Ovary (tissue), 7 donors: ENCODE measurements at regions not wholly inside any gene's neighbourhood (a gene's known extent, or its start where the extent isn't known, plus 50 kb on each side); places are given as distances from the start of the nearest gene placed in this dataset.

Experiments used
- DNase-seq, 5 donors: peaks; one replicate each; pipeline ENCODE4 v3.0.0-alpha.2; 2019 to 2020
- H3K27ac ChIP-seq, 2 donors: fragments of 200-600 bp; one replicate each; pipeline versions ENCODE4 v1.5.1 to v1.8.0; 2019 to 2022
- H3K27me3 ChIP-seq: fragments of 200-600 bp; one replicate; pipeline ENCODE4 v1.8.0; 2022
- H3K36me3 ChIP-seq: fragments of 200-600 bp; sonication (generic); one replicate; pipeline ENCODE4 v1.5.1; 2019
- H3K4me1 ChIP-seq: one replicate; pipeline ENCODE4 v1.8.1; 2013; ENCODE audit warnings: mild to moderate bottlenecking, moderate library complexity; ENCODE audit not compliant: insufficient read depth
- H3K4me3 ChIP-seq: fragments of 200-600 bp; sonication (generic); one replicate; pipeline ENCODE4 v1.5.1; 2017
- H3K9me3 ChIP-seq, 2 donors: fragments of 200-600 bp in 1 of 2; sonication (generic) in 1 of 2; one replicate each; pipeline versions ENCODE4 v1.5.1 to v1.8.1; 2013 to 2019; ENCODE audit warnings: mild to moderate bottlenecking in 1 of 2, moderate library complexity in 1 of 2
- EP300 ChIP-seq: sonication (generic); formaldehyde crosslinking; IDR thresholded peaks from one replicate; pipeline ENCODE4 v1.6.1; 2017; ENCODE audit warnings: antibody characterized with exemption
- POLR2A ChIP-seq: fragments of 450-650 bp; IDR thresholded peaks from one replicate; pipeline ENCODE4 v1.6.1; 2017; ENCODE audit warnings: antibody characterized with exemption, mild to moderate bottlenecking, moderate library complexity
- WGBS, 3 donors: extraction: QIAGEN DNeasy Blood & Tissue Kit in 1 of 3; methylation state at CpG; one replicate each; pipeline versions ENCODE4 v1.1.5 to v1.1.7; 2013 to 2017; 5-methylcytosine and 5-hydroxymethylcytosine counted together
- intact Hi-C, 4 donors: fragments of 100-400 bp; cut with DNase I; formaldehyde crosslinking; loops; one replicate each; pipeline versions ENCODE4 v1.11.0 to v1.15.1; 2022 to 2023
- TF ChIP-seq, protein P1 (sequence below), 3 donors: fragments of 450-650 bp in 2 of 3; fragments of 200-600 bp in 1 of 3; IDR thresholded peaks; one replicate each; pipeline versions ENCODE4 v1.5.1 to v1.8.0; 2016 to 2022; ENCODE audit warnings: antibody characterized with exemption in 3 of 3, mild to moderate bottlenecking in 1 of 3
- donor health status: DM: no; HTN: no; CAD: no; lungs with moderate emphysema.
- donor health status: DM: no; HTN: no; CAD: no.
- donor health status: Bipolar disorder and iron deficiency.
- donor health status: DM: no; HTN: no; CAD: no.
- donor health status: DM: yes; HTN: yes; CAD: no.

DNA sequence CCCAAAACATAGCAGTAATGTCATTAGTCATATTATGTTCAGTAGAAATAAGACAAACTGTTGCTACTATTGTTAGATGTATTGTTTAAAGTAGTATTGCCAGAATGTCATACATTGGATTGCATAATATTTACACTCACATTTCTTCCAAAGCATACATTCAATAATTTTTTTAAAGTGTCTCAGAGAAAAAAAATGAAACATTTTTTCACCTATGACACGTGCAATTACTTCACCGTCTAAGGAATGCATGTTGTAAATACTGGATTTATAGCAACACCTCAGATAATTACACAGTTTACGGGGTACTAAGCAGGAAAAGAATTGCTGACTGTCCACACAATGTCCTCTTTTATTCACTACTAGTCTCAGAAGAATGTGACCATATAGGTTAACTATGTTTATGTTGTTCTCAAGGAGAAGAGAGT is 162.1 kb downstream of the PCDH18 start:
- DNase-seq: no peak
- Histone ChIP-seq H3K9me3 (no peaks in the 10 kb centered on the region), H3K4me3 (no peak overlapping the region), H3K36me3 (no peaks in the 10 kb centered on the region), H3K27me3 (no peaks in the 10 kb centered on the region), H3K4me1 (no peaks in the 10 kb centered on the region), H3K27ac (no peak overlapping the region)
- intact Hi-C loops: no loop called here
- TF ChIP-seq POLR2A: no peak
- 30 to 46% (median 35%) methylated on average over 3 of the region's 3 CpGs for WGBS, 3 donors

DNA sequence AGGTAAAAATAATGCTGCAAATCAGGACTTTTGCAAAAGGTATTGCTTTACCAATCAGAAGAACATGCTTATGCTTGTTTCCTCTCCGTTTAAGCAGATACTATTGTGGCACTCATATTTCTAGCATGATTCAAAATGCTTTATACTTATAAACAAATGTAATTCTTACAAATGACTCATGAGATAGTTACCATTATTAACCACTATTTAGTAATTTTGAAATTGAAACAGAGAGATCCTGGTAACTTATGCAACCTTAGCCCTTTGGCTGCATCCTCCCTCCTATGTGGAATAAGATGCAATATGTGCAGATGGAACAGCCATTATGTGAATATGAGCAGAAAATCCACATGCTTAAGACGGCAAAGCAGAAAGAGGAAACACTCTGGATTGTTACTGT is 164.7 kb downstream of the PCDH18 start:
- intact Hi-C loops: no loop called here

DNA sequence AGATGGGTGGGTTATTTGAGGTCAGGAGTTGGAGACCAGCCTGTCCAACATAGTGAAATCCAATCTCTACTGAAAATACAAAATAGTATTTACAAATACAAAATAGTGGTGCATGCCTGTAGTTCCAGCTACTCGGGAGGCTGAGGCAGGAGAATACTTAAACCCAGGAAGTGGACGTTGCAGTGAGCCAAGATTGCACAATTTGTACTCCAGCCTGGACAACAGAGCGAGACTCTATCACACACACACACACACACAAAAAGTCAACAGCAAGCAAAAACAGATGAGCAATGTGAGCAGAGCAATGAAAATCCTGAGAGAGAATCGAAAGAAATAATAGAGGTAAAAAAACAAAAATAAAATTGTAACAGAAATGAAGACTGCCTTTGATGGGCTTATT is 168.8 kb downstream of the PCDH18 start:
- WGBS, 3 donors: 68 to 78% (median 70%) methylated on average over 4 of the region's 4 CpGs
- Histone ChIP-seq H3K9me3 (no peaks in the 10 kb centered on the region), H3K4me3 (no peak overlapping the region), H3K27me3 (no peaks in the 10 kb centered on the region), H3K4me1 (peaks cover 2% of the 10 kb centered on the region), H3K27ac (no peak overlapping the region), H3K36me3 (no peaks in the 10 kb centered on the region)
- TF ChIP-seq, protein P1, sequence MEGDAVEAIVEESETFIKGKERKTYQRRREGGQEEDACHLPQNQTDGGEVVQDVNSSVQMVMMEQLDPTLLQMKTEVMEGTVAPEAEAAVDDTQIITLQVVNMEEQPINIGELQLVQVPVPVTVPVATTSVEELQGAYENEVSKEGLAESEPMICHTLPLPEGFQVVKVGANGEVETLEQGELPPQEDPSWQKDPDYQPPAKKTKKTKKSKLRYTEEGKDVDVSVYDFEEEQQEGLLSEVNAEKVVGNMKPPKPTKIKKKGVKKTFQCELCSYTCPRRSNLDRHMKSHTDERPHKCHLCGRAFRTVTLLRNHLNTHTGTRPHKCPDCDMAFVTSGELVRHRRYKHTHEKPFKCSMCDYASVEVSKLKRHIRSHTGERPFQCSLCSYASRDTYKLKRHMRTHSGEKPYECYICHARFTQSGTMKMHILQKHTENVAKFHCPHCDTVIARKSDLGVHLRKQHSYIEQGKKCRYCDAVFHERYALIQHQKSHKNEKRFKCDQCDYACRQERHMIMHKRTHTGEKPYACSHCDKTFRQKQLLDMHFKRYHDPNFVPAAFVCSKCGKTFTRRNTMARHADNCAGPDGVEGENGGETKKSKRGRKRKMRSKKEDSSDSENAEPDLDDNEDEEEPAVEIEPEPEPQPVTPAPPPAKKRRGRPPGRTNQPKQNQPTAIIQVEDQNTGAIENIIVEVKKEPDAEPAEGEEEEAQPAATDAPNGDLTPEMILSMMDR (IDR thresholded peaks at IDR 0.05): no peak
- intact Hi-C loops: no loop called here
- no peak for DNase-seq

More for the DNA sequence above, 164.7 kb downstream of the PCDH18 start:
- H3K27me3 ChIP-seq: no peaks in the 10 kb centered on the region
- H3K4me1 ChIP-seq: no peaks in the 10 kb centered on the region
- no peaks in the 10 kb centered on the region for H3K36me3 ChIP-seq
- no peak overlapping the region for H3K4me3 ChIP-seq
- TF ChIP-seq EP300 (no peak), POLR2A (no peak)
- TF ChIP-seq, protein P1 (IDR thresholded peaks at IDR 0.05): no peak
- 42 to 68% (median 59%) methylated on average over 2 of the region's 2 CpGs for WGBS, 3 donors
- DNase-seq: no peak
- H3K27ac ChIP-seq: no peak overlapping the region
- H3K9me3 ChIP-seq: no peaks in the 10 kb centered on the region

DNA sequence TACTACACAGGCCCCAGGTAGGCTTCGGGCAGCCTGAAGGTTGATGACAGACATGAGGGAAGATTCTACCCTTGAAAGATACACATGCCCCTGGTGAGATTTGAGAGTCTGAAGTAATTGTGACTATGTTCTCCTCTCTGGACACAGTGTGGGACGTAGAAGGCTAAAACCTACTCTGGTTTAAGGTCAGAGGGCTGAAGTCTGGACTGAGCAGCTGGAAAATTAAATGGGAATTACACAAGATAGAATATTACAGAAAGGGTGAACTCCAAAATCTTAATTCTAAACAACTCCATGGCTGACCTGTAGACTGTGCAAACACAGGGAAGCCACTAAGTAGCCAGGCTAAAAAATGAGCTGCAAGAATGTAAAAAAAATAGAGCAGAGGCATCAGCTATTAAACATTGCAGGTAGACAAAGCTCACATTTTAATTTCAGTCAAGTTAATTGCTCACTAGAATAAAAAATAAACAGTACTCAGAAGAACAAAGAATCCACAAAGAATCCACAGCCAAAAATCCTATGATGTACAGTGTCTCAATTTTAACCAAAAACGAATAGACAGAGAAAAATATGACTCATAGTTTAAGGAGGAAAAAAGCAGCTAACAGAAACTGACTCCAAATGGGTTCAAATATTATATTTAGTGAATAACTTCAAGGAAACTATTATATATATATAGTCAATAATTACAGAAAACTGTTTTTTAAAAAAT is 170.4 kb downstream of the PCDH18 start:
- Histone ChIP-seq H3K4me1 (peaks cover 2% of the 10 kb centered on the region), H3K27me3 (no peaks in the 10 kb centered on the region), H3K27ac (no peak overlapping the region), H3K36me3 (no peaks in the 10 kb centered on the region), H3K4me3 (no peak overlapping the region), H3K9me3 (no peaks in the 10 kb centered on the region)
- DNase-seq: no peak
- no peak for TF ChIP-seq EP300
- TF ChIP-seq POLR2A: no peak
- TF ChIP-seq, protein P1 (IDR thresholded peaks at IDR 0.05): no peak
- WGBS, 3 donors: 64 to 78% (median 74%) methylated on average over 3 of the region's 3 CpGs
- intact Hi-C loops: no loop called here

DNA sequence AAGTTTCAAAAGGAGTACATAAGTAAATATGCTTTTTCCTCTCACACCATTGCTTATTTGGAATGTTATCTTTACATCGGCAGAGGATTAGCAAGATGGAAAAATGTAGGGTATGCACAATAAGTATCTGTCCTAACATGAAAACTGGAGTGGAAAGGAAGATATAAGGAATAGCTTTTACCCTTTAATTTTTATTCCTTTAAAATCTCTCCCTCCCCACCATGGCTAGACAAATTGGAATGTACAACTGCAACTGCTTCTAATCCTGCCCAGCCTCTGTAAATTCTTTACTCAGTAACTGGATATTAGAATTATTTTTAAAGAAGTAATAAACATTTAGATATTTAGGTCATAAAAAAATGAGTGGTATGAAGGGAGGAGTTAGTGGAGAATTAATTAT is 171.5 kb downstream of the PCDH18 start:
- TF ChIP-seq POLR2A: no peak
- TF ChIP-seq, protein P1 (IDR thresholded peaks at IDR 0.05): no peak
- no peak for TF ChIP-seq EP300
- DNase-seq: no peak
- Histone ChIP-seq H3K4me1 (peaks cover 2% of the 10 kb centered on the region), H3K4me3 (no peak overlapping the region), H3K36me3 (no peaks in the 10 kb centered on the region), H3K27ac (no peak overlapping the region), H3K9me3 (no peaks in the 10 kb centered on the region), H3K27me3 (no peaks in the 10 kb centered on the region)
- intact Hi-C loops: no loop called here
- 37 to 47% (median 39%) methylated on average over 1 of the region's 1 CpG for WGBS, 3 donors
